T follicular helper cell (primary cell): ENCODE measurements at regions not wholly inside any gene's neighbourhood (a gene's known extent, or its start where the extent isn't known, plus 50 kb on each side); places are given as distances from the start of the nearest gene placed in this dataset.
"Not testable (repeated sequence)": the region's sequence is repeated elsewhere in the genome, so short reads cannot be mapped to it uniquely, and the experiment has no call there.

ENCODE experiments used
- DNase-seq: peaks from one replicate; pipeline ENCODE4 v3.0.0-alpha.2; 2020; ENCODE audit warnings: low read depth

GRCh38 chr16:66173181-66173580 lies 193.3 kb upstream of the CDH5 start:
- DNase-seq: not testable (repeated sequence)

DNA sequence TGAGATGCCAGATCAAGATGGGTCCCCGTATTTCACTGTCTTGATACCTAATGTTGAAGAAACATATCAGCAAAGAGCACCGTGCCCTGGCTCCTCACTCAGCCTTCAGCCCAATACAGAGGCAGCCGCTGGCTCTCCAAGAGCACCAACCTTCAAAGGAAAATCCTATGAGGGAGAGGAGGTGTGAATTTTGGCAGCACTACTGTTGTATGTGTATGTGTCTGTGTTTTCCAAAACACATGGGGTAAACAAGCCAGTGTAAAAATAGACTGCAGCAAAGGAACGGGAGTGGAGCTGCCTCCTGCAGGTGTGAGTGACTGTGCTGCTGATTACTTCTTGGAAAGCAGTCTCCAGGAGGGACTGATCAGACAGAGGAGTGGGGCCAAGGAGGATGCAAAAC lies 194.0 kb upstream of the CDH5 start:
- no peak for DNase-seq

DNA sequence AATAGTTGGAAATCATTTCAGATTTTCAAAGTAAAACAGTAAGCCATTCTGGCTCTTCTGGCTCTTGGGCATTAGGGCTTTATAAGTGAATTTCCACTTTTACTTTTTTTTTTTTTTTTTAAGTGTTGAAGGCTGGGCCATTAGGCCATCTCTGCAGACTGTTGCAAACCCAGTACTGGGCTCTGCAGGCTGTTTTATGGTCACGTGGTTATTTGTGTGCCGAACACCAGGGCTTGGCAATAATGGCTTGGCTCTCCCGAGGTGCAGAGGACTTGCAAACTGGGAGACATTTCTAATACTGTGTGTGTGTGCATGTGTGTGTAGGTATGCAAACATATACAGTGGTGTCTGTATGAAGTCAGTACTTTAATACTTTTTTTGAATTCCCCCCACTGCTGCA lies 194.9 kb upstream of the CDH5 start:
- no peak for DNase-seq

DNA sequence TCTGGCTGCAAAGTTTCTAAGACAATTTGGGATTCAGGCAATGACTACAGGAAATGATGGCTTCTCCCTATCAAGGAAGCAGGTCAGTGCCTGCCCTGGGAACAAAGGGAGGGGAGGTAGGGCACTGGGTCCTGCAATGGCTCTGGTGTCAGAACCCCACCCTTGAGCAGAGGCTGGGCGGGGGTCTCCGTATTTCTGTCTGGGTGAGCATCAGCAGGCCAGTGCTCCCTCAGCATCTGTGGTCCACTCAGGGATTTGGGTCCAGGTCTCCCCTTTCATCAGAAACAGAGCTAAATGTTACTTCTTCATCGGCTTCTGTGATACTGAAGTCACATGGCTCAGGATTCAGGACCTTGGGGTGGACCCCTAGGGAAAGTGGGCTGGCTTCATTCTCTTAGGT lies 195.5 kb upstream of the CDH5 start:
- no peak for DNase-seq

- DNase-seq: no peak
Observed at GRCh38 chr16:66169817-66170216, 196.7 kb upstream of the CDH5 start.

- DNase-seq: no peak
Observed at GRCh38 chr16:66168777-66169176, 197.7 kb upstream of the CDH5 start.

- DNase-seq: no peak
Observed at GRCh38 chr16:66167564-66168291, 198.8 kb upstream of the CDH5 start.

GRCh38 chr16:66166490-66166889 lies 200.0 kb upstream of the CDH5 start:
- no peak for DNase-seq

DNA sequence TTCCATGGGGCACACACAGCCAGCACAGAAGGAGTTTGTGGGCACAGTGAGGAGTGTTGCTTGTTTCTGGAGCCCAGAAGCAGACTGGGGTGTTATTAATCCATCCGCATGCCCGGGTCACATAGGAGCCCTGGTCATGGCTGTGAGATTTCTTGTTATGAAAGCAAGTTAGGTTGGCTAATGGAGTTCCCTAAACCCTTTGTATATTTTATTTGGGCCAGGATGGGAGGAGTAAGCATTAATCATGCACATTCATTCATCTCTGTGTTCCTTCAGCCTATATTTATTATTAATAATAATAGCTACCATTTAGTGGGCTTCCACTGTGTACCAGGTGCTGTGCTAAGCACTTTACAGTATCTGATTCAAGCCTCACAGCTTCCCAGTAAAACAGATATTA lies 200.6 kb upstream of the CDH5 start:
- DNase-seq: no peak

DNA sequence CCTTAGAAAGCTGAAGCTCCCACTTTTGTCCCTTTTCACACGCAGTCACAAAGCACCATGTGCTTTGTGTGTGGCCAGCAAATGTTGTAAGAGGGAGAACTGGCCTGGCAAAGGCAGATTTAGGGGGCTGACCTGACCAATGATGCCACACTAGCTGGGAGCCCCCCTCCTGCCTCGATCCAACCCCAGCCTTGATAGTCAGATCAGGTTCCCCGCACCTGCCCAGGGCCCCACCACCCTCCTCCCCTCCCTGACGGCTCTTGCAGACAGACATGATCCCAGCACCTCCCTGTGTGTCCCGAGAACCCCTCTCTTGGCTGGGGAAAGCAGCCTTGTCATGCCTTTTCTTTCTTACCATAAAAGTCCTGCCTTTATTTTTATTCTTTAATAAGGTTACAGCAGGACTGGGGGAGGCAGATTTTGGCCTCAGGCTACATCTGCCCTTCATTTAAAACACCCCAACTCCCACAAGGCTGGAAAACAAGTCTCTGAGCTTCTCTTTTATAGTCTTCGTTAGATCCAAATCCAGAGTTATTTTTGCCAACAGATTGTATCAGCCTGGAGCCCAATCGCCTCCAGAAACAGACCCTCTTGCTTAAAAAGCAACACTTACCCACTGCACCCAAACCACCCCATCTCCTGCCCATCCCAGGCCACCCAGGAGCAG lies 201.8 kb upstream of the CDH5 start:
- DNase-seq: no peak

- DNase-seq: no peak
Observed at GRCh38 chr16:66162821-66163220, 203.7 kb upstream of the CDH5 start.

DNA sequence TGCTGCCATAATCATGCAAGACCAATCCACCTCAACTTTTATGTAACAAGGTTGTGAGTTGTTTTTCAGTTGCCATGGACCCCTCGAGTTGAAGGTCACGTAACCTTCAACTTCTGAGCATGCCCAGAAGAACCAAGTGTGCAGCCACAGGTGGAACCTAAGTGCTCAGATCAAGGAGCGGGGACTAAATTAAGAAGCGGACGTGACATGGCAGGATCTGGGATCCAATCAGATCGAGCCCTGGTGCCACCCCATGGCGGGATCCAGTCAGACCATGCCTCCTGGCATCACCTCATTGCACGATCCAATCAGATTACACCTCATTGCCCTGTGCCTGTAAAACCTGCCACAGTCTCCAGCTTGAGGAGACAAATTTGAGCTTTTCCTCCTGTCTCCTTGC lies 204.5 kb upstream of the CDH5 start:
- no peak for DNase-seq

DNA sequence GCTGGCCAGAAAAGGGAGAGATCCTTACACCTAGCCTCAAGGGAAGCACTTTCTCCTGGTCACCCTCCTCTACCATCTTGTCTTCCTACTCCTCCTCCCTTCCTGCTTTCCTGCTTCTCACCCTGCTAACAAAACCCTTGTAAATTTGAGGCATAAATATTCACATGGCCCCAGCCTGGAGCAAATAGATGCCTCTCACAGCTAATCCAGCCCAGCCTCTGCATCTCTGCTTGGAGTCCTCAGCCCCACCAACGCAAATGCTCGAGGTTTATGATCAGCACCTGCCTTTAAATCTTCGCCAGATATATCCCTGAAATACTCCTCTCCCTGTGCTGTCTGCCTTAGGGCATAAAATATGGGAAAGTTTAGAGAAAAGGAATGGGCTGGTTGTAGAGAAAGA lies 205.2 kb upstream of the CDH5 start:
- DNase-seq: no peak

- DNase-seq: no peak
Observed at GRCh38 chr16:66159987-66160386, 206.5 kb upstream of the CDH5 start.

DNA sequence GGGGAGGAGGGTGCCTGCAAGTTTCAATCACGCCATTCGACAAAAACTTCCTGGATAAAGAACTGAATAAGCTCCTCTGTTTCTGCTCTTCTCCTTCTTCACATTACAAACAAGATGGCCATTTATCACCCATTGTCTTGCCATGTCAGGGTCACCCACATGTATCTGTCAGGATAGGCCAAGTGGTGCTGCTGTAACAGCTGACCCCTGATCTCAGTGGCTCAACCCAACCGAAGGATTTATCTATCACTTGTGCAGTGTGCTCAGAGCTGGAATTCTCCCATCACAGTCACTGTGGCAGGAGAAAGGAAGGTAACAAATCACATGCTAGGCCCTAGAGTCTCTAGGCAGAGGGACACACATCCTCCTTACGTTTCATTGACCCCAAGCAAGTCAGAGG lies 210.0 kb upstream of the CDH5 start:
- DNase-seq: no peak

DNA sequence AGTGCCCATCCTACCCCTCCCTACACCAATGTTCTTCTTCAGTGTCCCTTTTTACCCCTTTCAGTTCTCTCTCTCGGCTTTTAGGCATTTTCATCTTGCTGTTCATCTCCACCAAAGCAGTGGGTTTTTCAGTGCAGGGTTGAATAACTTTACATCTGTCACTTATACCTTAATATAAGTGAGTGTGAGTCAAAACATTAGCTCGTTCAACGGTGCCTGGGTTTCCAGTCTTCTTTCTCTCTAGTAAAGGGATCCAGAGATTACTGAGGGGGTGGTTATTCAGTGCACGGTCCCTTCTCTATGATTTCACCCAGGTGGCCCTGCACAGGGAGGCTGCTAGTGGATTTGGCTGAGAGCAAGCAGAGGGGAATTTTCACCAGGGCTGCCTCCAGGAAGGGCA lies 210.6 kb upstream of the CDH5 start:
- no peak for DNase-seq

DNA sequence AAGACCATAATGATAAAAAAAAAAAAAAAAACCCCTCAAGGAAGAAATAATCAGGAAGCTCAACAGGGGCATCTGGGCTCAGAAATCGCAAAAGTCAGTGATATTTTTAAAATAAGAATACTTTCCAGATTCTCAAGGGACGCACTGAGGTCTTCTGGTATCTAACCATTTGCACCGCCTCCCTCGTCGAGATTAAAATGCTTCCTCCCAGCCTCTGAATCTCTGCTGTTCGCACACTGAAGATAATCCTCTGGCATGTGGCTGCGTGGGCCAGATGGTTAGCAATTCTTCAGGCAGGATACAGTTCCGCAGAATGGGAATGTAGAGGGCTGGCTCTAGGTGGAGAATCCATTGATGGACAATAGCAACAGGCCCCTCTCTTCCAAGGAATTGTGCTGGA lies 211.7 kb upstream of the CDH5 start:
- DNase-seq: no peak

- DNase-seq: no peak
Observed at GRCh38 chr16:66152823-66153393, 213.6 kb upstream of the CDH5 start.

DNA sequence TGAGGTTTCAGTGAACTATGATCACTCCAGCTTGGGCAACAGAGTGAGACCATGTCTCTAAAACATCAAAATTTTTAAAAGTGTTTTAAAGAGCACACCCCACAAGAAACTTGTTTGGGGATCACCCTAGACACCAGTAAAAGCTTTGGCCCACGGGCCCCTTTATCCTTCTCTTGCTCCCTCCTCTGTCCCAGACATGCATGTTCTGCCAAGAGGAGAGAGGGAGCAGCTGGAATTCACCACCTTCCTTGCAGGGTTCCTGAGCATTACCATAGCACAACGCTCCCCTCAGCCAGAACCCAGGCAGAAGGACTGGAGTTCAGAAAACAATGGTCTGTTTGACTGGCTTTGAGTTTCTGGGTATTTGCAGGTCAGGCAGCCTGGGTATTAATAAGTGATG lies 214.3 kb upstream of the CDH5 start:
- no peak for DNase-seq

DNA sequence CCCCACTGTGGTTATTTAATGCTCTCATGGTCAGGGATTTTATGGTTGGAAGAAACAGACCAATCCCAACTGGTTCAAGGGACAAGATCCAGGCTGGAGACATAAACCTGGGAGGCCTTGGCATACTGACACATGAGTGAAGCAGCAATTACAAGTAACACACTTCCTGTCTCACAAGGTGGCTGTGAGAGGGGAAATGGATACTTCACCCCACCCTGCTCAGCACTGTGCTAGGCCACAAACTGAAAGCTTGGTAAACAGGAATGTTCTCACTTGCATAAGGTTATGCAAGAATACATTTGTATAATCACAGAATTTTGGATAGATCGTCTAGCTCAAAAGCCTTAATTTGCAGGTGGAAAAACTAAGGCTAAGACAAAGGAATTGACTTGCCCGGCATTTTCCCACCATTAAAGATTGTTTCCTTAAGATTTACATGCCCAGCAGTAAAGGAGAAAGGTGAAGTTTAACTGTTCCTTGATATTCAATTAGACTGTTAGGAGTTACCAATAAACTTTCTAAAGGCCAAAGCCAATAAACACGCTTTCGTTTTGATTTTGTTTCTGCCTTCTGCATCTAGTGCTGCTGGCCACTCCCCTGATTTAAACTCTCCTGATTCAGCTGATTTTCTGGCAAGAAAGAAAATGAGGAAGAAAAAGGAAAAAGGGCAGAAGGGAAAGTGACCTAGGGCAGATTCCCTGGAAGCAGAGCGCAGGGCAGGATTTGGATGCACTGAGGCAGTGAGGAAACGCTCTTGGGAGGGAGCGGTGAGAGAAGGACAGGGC lies 215.6 kb upstream of the CDH5 start:
- DNase-seq: no peak

DNA sequence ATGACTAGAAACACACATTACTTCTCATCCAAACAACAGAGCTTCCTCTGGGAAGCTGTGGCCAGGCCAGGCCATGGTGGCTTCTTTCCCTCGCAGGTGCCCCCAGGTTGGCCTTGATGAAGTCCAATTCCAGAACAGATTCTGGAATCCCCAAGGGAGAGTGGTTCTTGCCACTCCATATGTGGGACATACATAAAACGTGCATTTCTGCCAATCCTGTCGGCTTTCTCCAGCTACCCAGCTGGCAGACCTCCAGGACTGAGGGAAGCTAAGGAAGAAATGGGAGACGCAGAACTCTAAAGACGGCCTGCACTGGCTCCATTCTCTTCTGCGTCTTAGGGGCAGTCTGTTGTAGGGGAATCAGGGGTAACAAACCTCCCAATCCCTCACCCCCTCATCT lies 219.2 kb upstream of the CDH5 start:
- DNase-seq: no peak

GRCh38 chr16:66146798-66147197 lies 219.7 kb upstream of the CDH5 start:
- DNase-seq: no peak

DNA sequence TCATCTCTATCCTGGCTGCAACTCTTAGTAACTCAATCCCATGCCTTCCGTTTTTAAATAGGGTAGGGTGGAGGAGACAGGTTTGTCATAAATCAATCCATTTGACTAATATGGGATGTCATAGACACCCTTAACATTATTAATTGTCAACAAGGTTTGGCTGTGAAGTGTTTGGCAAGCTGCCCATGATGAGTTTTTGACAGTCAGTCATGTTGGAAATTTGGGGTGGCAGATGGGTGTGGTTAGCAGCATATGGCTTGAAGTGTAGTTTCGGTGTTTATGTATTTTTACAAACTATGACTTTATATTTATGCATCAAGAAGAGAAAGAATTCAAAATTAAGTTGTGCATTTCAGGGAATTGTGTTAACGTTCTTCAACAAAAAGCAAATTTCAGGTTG lies 221.8 kb upstream of the CDH5 start:
- DNase-seq: no peak
